ENCODE measurements at regions not wholly inside any gene's neighbourhood (a gene's known extent, or its start where the extent isn't known, plus 50 kb on each side); places are given as distances from the start of the nearest gene placed in this dataset.

DNA sequence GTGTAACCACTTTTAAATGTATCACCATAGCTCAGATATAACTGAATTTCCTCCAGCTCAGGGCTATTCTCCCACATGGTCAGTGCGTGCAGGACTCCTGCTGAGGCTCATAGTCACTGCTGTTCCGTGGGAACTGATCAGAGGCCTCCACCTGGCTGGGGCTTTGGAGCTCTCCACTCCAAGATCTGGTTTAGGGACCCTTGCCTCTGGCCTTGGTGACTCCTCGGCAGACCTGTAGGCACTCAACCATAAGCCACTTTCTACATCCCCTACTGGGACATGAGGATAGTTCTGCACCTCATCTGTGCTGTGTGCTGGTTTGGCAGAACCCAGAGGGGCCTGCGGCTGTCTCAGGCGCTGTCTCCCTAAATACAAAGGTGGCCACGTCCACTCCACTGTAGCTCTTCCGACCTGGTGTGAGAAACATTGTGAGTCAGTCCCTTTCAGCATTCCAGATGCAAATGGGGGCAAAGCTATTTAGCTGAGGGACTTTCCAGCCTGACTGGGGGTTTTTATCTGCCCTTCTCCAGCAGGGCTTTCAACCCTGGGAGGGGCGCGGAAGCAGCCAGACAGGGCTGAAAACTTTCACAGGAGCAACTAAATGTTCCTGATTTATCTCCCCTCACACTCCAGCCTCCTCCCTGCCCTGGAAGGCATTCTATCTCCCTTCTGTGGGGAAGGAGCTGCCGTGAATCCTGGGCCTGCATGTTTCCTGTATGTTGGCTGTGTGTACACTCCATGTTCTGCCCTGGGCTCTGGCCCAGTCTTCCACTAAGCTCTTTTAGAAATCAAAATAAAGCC, 218.3 kb upstream of the DAAM1 start:
- no peaks in the 10 kb centered on the region for H3K79me1 ChIP-seq (ENCODE audit: insufficient read depth, low read depth, low read length, poor library complexity, severe bottlenecking)
- H4K8ac ChIP-seq (replicated peaks; ENCODE audit: insufficient read length, low read depth, low read length): no peak overlapping the region
- no peaks in the 10 kb centered on the region for H3K27me3 ChIP-seq (ENCODE audit: insufficient read depth, low read length)
- no peak overlapping the region for H2BK5ac ChIP-seq (ENCODE audit: insufficient read length, low read length)
- no peaks in the 10 kb centered on the region for H3K23me2 ChIP-seq (ENCODE audit: insufficient read length, low read depth, low read length, poor library complexity, severe bottlenecking)
- H3T11ph ChIP-seq (ENCODE audit: low read length): no peak overlapping the region
- H3K79me2 ChIP-seq (ENCODE audit: insufficient read depth, low read length): no peaks in the 10 kb centered on the region
- no peaks in the 10 kb centered on the region for H3K36me3 Mint-ChIP-seq (ENCODE audit: insufficient read depth in 1 of 3, low read depth in 3 of 3)
- H3K9ac ChIP-seq (ENCODE audit: extremely low read depth, insufficient read length, low read length): no peak overlapping the region
- peak; percentile 60 for DNase-seq
- 0 out of 2 replicates have a peak overlapping the region, but pooled peaks have one; percentile 37 for H3K14ac ChIP-seq (ENCODE audit: insufficient read depth, low read length)
- H4K91ac ChIP-seq (ENCODE audit: insufficient read length, low read depth, low read length): no peak overlapping the region
- no peak overlapping the region for H3K23ac ChIP-seq (ENCODE audit: insufficient read length, low read depth, low read length)
- H3K4me1 ChIP-seq (ENCODE audit: insufficient read depth, low read length): peaks cover 6% of the 10 kb centered on the region
- H2AFZ ChIP-seq (ENCODE audit: low read length): peak overlapping the region; percentile 49
- WGBS (ENCODE audit: extremely low coverage, insufficient read length, low lambda C conversion rate): no CpG with 5 or more reads among the region's 10 CpGs
- H3K18ac ChIP-seq (ENCODE audit: insufficient read length, low read depth, low read length): peak overlapping the region; percentile 89
- no peak overlapping the region for H3K4me3 Mint-ChIP-seq
- H3K9me3 Mint-ChIP-seq: no peaks in the 10 kb centered on the region; a peak in 1 of 5 replicates
- H2BK120ac ChIP-seq (ENCODE audit: low read depth, low read length, poor library complexity, severe bottlenecking): no peak overlapping the region
- peak overlapping the region; percentile 74 to 90 (median 83); a peak in 5 of 7 replicates for H3K27ac Mint-ChIP-seq
- H2BK15ac ChIP-seq (ENCODE audit: low read depth, low read length): no peak overlapping the region
- H3K4me2 ChIP-seq (ENCODE audit: insufficient read depth, insufficient read length, low read length): no peak overlapping the region
- H3K56ac ChIP-seq (ENCODE audit: insufficient read length, low read depth, low read length): no peak overlapping the region
- TF ChIP-seq, protein P1, sequence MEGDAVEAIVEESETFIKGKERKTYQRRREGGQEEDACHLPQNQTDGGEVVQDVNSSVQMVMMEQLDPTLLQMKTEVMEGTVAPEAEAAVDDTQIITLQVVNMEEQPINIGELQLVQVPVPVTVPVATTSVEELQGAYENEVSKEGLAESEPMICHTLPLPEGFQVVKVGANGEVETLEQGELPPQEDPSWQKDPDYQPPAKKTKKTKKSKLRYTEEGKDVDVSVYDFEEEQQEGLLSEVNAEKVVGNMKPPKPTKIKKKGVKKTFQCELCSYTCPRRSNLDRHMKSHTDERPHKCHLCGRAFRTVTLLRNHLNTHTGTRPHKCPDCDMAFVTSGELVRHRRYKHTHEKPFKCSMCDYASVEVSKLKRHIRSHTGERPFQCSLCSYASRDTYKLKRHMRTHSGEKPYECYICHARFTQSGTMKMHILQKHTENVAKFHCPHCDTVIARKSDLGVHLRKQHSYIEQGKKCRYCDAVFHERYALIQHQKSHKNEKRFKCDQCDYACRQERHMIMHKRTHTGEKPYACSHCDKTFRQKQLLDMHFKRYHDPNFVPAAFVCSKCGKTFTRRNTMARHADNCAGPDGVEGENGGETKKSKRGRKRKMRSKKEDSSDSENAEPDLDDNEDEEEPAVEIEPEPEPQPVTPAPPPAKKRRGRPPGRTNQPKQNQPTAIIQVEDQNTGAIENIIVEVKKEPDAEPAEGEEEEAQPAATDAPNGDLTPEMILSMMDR (conservative IDR thresholded peaks at IDR 0.05): no peak
- no peak overlapping the region for H3K4ac ChIP-seq (ENCODE audit: low read depth, low read length)
- H3K9me3 ChIP-seq (ENCODE audit: control insufficient read depth, low read depth, low read length): no peaks in the 10 kb centered on the region
- no peak overlapping the region for H2BK12ac ChIP-seq (ENCODE audit: insufficient read length, low read depth, low read length)
- no peaks in the 10 kb centered on the region for H4K20me1 ChIP-seq (ENCODE audit: control insufficient read depth, insufficient read depth, insufficient read length)
- no peak overlapping the region for H4K5ac ChIP-seq (ENCODE audit: insufficient read length, low read depth, low read length)
- H3K27ac ChIP-seq (ENCODE audit: insufficient read length, low read depth, low read length): peak overlapping the region; percentile 10
- no peaks in the 10 kb centered on the region for H3K27me3 Mint-ChIP-seq (ENCODE audit: low read depth)
- no peaks in the 10 kb centered on the region for H3K4me1 Mint-ChIP-seq
- no peak overlapping the region for H2BK20ac ChIP-seq (ENCODE audit: low read depth, low read length, poor library complexity, severe bottlenecking)
- H2AK5ac ChIP-seq (ENCODE audit: insufficient read length, low read length): no peak overlapping the region
